Panc1 (cell line): ENCODE measurements at regions not wholly inside any gene's neighbourhood (a gene's known extent, or its start where the extent isn't known, plus 50 kb on each side); places are given as distances from the start of the nearest gene placed in this dataset.

Experiments
- CTCF ChIP-seq: fragments of 450-650 bp; IDR thresholded peaks from 2 replicates; pipeline ENCODE4 v1.5.1; 2017; ENCODE audit warnings: mild to moderate bottlenecking
- POLR2AphosphoS5 ChIP-seq: IDR thresholded peaks from 2 replicates; pipeline ENCODE4 v1.6.1; 2012; ENCODE audit warnings: mild to moderate bottlenecking, low read depth, low read length, moderate library complexity
- TCF7L2 ChIP-seq: IDR thresholded peaks from 2 replicates; pipeline ENCODE4 v1.6.1; 2011; ENCODE audit warnings: mild to moderate bottlenecking, low read depth, low read length, inconsistent platforms

DNA sequence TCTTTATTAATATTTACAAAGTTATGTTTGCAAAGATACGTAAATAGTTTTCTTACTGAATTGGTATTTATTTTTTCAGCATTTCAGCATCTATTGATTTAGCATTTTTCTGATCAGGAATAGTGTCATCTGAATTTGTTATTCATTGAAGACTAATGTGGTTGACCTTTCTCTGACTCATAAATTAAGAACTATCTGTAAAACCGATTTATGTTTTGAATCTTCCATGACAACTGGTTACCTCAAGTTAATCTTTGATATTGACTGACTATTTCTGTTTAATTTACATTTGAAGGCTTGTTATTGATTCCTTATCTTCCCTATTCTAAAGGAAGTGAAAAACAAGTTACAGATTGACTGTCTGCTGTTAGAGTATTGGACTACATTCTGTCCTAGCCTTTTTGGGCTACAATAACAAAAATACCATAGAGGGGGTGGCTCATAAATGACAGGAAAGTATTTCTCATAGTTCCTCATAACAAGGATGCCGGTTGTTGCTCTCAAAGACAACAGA lies 1131.4 kb downstream of the PLA2G4A start:
- TF ChIP-seq CTCF (no peak), POLR2AphosphoS5 (no peak), TCF7L2 (no peak)
